Activated CD4-positive, alpha-beta memory T cell treated with anti-CD3 and anti-CD28 coated beads, Interleukin-2, amount 10 ng/mL, durations not matched to agents 7 days and 5 days (primary cell): ENCODE measurements at regions not wholly inside any gene's neighbourhood (a gene's known extent, or its start where the extent isn't known, plus 50 kb on each side); places are given as distances from the start of the nearest gene placed in this dataset.

Source experiments
- CTCF ChIA-PET: fragments of 350-600 bp; sonication (Branson Sonifier 250); formaldehyde crosslinking; loops from one replicate; lab custom pipeline; 2021; ENCODE audit warnings: antibody characterized with exemption, inconsistent platforms; lab: Charles Lee
- POLR2A ChIA-PET: fragments of 350-600 bp; sonication (Branson Sonifier 250); formaldehyde crosslinking; loops from one replicate; lab custom pipeline; 2021; ENCODE audit warnings: antibody characterized with exemption; lab: Charles Lee
- DNase-seq: peaks from one replicate; pipeline ENCODE4 v3.0.0-alpha.2; 2020
- H3K27ac Mint-ChIP-seq: one replicate; pipeline ENCODE4 v1.8.0; 2021; ENCODE audit warnings: mild to moderate bottlenecking, mixed read lengths
- H3K27me3 Mint-ChIP-seq: one replicate; pipeline ENCODE4 v1.8.0; 2021; ENCODE audit warnings: mixed read lengths
- H3K36me3 Mint-ChIP-seq: one replicate; pipeline ENCODE4 v1.8.0; 2021; ENCODE audit warnings: low read depth, mixed read lengths
- H3K4me1 Mint-ChIP-seq: one replicate; pipeline ENCODE4 v1.8.0; 2021; ENCODE audit warnings: mixed read lengths
- H3K4me3 Mint-ChIP-seq: one replicate; pipeline ENCODE4 v1.8.0; 2021; ENCODE audit warnings: mild to moderate bottlenecking, mixed read lengths
- H3K9me3 Mint-ChIP-seq: one replicate; pipeline ENCODE4 v1.8.0; 2021; ENCODE audit warnings: mixed read lengths

DNA sequence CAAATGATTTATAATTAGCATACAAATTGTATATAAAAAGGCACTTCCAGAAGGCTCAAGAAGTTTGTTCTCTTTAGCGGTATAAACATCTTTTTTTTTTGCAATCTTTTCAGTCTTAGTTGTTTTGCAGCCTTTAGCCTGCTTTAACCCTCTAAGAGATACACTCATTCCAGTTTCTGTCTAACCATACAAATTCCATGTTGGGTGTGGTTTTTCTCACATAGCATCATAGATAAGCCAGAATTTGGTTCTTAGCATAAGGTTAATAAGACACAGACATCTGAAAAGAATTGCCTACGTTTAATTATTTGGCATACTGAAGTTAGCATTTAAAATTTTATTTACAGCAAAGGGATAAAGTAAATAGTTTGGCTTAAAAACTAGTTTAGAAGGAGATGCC lies 92.5 kb upstream of the NPVF start:
- H3K4me1 Mint-ChIP-seq = no peaks in the 10 kb centered on the region
- no peak overlapping the region for H3K4me3 Mint-ChIP-seq
- DNase-seq = no peak
- ChIA-PET POLR2A (no interaction called here), CTCF (no interaction called here)
- H3K9me3 Mint-ChIP-seq = no peaks in the 10 kb centered on the region
- H3K36me3 Mint-ChIP-seq = no peaks in the 10 kb centered on the region
- no peak overlapping the region for H3K27ac Mint-ChIP-seq
- H3K27me3 Mint-ChIP-seq = peaks cover 13% of the 10 kb centered on the region

DNA sequence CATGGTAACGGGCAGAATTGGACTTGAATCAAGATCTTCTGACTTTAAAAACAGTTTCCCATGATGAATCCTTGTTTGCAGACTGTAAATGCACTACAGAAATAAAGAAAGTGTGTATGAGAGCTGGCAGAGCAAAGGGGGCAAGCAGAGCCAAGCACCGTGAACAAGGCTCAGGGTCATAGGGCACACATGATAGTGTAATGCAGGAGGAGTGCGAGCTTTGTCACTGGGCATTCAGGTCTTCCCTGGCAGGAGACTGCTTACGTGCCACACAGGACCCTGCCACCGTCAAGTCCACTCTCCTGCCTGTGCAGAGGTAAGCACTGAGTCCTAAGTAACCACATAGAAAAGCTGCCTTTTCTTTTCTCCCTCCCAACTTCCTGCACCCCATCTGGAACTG lies 93.1 kb upstream of the NPVF start:
- Mint-ChIP-seq H3K9me3 (no peaks in the 10 kb centered on the region), H3K27me3 (peaks cover 13% of the 10 kb centered on the region)
- POLR2A ChIA-PET = no interaction called here

DNA sequence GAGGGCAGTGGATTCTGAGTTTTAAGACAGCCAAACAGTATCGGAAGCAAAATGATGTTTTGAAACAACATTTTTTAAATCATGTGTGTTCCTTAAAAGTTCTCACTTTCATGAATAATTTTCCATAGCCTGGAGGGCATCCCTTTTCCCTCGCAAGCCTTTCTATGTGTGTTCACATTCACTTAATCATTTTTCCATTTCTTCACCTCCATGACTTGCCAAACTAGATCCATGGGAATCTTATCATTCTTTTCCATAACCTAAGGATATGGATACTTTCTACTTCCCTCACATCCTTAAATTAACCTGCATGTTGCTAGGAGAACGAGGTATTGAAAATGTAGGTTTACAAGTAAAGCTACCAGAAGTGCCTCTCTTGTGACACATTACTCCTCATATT lies 94.2 kb upstream of the NPVF start:
- Mint-ChIP-seq H3K9me3 (no peaks in the 10 kb centered on the region), H3K27ac (no peak overlapping the region), H3K4me1 (no peaks in the 10 kb centered on the region), H3K4me3 (no peak overlapping the region), H3K36me3 (no peaks in the 10 kb centered on the region), H3K27me3 (peaks cover 13% of the 10 kb centered on the region)
- ChIA-PET CTCF (no interaction called here), POLR2A (no interaction called here)
- DNase-seq = no peak

More for the DNA sequence above, 93.1 kb upstream of the NPVF start:
- CTCF ChIA-PET = no interaction called here
- no peak for DNase-seq
- Mint-ChIP-seq H3K27ac (no peak overlapping the region), H3K4me3 (no peak overlapping the region), H3K4me1 (no peaks in the 10 kb centered on the region), H3K36me3 (no peaks in the 10 kb centered on the region)

DNA sequence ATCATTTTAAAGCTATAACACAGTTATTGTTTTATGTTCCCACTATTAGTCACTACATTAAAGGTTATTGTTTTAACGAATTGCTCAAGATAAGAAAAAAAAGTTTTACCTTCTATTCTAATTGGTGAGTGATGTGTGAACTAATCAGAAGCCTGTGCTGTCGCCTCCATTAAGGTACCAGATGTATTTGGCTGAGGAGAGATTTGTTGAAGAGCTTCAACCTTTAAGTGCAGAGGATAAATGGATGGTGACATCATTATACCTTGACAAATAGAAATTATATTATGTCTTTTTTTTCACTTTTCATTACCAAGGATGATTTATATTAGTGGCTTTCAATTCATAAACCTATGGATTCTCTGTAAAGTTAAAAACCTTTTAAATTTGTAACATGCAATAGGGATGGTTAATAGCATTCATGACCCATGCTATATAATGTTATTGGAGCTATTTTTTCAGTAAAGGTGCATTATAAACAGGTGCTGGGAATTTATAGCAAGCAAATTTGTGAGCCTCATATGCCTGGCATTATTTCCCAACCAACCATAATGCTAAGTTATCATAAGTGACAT lies 97.0 kb upstream of the NPVF start:
- Mint-ChIP-seq H3K9me3 (no peaks in the 10 kb centered on the region), H3K4me1 (no peaks in the 10 kb centered on the region), H3K27me3 (peaks cover 9% of the 10 kb centered on the region), H3K36me3 (no peaks in the 10 kb centered on the region), H3K27ac (no peak overlapping the region), H3K4me3 (no peak overlapping the region)
- ChIA-PET CTCF (no interaction called here), POLR2A (no interaction called here)
- DNase-seq = no peak

DNA sequence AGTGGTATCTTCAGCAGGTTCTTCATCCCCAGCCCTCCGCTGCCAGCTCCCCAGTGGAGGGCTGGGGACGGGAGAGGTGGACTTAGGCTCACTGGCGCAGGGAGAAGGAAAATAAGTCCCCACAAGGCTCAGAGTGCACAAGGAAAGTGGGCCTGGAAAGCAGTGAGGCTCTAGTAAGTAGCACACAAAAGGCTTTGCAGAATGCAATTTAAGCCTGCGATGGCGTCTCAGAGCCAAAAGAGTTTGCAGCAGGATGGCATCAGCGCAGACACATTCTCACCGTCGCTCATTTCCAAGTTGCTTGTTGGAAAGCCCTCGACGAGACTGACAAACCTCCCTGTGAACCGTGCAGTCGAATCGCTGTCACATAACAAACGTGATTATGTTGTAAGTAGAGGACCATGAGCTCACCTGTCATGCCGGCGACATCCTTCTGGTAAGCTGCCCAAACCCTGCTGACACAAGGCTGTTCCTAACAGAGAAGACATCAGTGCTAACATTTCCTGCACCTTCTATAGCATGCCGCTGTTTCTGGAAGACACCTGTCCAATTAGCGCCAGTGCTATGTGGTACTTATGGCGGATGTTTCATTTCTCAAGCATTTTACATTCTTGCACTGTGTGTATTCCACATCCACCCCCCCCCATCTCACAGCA lies 98.3 kb upstream of the NPVF start:
- Mint-ChIP-seq H3K4me1 (no peaks in the 10 kb centered on the region), H3K9me3 (no peaks in the 10 kb centered on the region), H3K36me3 (no peaks in the 10 kb centered on the region), H3K27me3 (peaks cover 7% of the 10 kb centered on the region), H3K4me3 (no peak overlapping the region), H3K27ac (no peak overlapping the region)
- no peak for DNase-seq
- CTCF ChIA-PET = no interaction called here
- POLR2A ChIA-PET = no interaction called here

DNA sequence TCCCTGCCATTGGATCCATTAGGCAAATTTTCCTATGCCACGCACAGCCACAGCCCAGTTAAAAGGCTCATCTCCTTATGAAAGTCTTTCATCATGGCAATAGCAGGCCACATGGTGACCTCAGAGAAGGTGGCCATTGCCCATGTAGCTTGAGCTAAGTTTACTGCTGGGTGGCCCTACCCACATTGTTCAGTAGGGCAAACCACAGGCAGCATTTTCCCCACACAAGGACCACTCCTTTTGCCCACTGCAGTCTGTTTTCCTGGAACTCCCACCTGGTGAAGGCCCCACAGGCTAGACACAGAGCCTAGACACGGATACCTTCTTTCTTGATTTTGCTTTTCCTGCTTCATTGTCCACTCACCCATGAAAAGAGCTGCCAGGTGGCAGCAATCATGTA lies 101.5 kb upstream of the NPVF start:
- ChIA-PET POLR2A (no interaction called here), CTCF (no interaction called here)
- Mint-ChIP-seq H3K9me3 (no peaks in the 10 kb centered on the region), H3K27me3 (peaks cover 4% of the 10 kb centered on the region), H3K27ac (no peak overlapping the region), H3K4me1 (no peaks in the 10 kb centered on the region), H3K4me3 (no peak overlapping the region), H3K36me3 (no peaks in the 10 kb centered on the region)
- DNase-seq = no peak

DNA sequence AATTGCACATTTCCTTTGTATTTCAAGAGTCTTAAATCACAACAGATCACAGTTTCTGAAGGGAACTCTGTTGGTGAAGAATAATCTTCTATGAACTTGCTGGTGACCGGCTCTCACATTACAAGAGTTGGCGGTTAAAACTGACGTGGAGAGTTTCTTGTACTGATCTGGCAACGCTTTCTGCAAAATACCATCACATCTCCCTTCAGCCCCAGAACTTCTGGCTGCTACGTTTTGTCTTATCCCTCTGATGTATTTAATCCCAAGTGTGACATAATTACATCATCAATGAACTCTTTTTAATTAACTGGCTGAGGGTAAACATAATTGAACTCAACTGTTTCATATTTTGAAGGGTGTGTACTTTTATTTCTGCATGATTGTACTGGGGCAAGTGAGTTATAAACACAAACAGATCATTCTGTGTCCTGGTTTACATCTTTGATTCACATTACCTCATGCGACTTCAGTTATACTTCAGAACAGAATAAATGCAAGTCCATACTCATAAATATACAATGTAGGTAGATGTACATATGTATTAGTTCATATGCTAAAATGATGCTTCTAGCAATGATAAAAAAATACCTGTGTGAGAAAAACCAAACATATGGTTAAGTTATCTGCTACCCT lies 105.1 kb upstream of the NPVF start:
- Mint-ChIP-seq H3K36me3 (no peaks in the 10 kb centered on the region), H3K4me3 (no peak overlapping the region), H3K4me1 (no peaks in the 10 kb centered on the region), H3K9me3 (no peaks in the 10 kb centered on the region), H3K27ac (no peak overlapping the region), H3K27me3 (peaks cover 9% of the 10 kb centered on the region)
- ChIA-PET CTCF (interaction anchor here (0.6 kb wide), 1 partner anchor 1753 kb away, joined by 3 read pairs; no protein-coding TSS in a partner anchor), POLR2A (no interaction called here)
- no peak for DNase-seq

DNA sequence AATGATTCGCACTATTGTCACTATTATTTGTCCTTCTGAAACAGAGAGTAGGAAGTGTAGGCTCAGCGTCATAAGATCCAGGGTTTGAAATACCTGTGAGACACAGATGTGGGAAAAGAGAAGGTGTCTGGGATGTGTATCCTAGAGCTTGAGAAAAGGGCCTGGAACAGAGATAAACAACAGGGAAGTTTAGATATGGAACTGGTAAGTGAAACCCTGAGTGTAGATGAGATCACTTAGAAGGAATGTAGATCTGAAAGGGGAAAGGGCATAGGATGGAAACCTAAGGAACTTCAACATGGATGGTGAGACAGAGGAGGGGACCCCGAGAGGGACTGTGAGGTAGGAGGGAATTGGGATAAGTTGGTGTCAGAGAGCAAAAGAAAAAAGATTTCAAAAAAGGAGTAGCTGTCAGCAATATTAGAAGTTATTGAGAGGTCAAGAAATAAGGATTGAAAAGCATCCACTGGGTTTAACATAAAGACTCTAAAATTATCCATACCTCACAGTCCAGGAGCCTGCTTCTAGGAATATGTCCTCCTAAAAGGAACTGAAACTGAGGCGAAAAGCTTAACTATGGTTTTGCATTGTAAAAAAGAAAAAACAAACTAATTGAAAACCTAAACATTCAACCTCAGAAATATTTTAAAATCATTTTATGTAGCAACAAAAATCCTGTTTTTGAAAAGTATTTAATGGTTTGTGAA lies 119.2 kb upstream of the NPVF start:
- ChIA-PET CTCF (no interaction called here), POLR2A (no interaction called here)
- Mint-ChIP-seq H3K36me3 (no peaks in the 10 kb centered on the region), H3K27ac (no peak overlapping the region), H3K9me3 (no peaks in the 10 kb centered on the region), H3K4me3 (no peak overlapping the region), H3K27me3 (peaks cover 10% of the 10 kb centered on the region), H3K4me1 (no peaks in the 10 kb centered on the region)
- DNase-seq = no peak

DNA sequence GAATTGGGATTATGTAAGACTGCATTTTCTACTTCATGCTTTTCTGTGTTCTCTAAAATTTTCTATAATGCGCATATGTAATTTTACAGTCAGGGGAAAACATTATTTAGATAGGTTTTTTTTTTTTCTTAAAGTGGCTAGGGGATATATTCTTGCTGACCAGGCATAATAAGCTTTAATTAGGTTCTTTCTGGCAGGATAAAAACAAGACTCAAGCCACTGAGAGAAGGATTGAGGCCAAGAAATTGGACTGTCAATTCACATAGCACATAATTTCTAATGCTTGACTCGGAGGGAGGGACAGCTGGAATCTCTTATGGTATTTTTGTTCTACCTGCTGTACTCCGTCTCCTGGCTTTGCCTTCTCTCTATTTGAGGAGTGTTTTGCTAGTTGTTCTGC lies 119.8 kb upstream of the NPVF start:
- Mint-ChIP-seq H3K36me3 (no peaks in the 10 kb centered on the region), H3K27ac (no peak overlapping the region), H3K4me1 (no peaks in the 10 kb centered on the region), H3K4me3 (no peak overlapping the region), H3K9me3 (no peaks in the 10 kb centered on the region), H3K27me3 (peaks cover 10% of the 10 kb centered on the region)
- no peak for DNase-seq
- ChIA-PET POLR2A (no interaction called here), CTCF (no interaction called here)

DNA sequence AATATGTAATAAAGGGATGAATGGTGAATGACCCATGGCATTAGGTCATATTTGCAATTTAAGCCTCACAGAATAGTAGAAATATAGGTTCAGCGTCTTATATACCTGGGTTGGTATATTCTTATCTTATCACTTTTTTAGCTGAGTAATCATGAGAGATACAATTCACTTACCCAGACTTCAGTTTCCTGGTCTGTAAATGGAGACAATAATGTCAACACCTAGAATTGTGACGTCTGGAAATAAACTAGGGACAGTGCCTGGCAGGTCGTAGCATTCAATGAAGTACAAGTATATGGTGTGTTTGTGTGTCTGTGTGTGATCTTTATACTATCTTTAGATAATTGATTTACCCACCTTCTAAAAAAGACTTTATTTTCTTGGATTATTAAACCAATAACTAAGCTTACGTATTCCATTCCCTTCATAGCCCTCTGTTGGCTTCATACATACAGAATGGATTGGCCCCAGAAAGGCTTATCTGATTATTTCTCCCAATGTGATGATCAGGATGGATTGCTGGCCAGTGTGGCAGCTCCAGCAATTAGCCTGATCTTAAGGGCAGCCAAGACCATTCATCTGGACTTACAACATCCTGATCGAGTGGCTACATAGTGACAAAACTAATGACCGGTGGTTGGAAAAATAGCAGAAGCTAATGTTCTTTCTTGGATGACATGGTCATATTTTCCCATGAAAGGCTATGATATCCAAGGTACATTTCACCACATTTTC lies 121.2 kb upstream of the NPVF start:
- no peak for DNase-seq
- POLR2A ChIA-PET = no interaction called here
- no peak overlapping the region for H3K4me3 Mint-ChIP-seq
- CTCF ChIA-PET = no interaction called here
- H3K27me3 Mint-ChIP-seq = peaks cover 9% of the 10 kb centered on the region
- H3K9me3 Mint-ChIP-seq = no peaks in the 10 kb centered on the region
- H3K36me3 Mint-ChIP-seq = no peaks in the 10 kb centered on the region
- no peaks in the 10 kb centered on the region for H3K4me1 Mint-ChIP-seq
- H3K27ac Mint-ChIP-seq = no peak overlapping the region

DNA sequence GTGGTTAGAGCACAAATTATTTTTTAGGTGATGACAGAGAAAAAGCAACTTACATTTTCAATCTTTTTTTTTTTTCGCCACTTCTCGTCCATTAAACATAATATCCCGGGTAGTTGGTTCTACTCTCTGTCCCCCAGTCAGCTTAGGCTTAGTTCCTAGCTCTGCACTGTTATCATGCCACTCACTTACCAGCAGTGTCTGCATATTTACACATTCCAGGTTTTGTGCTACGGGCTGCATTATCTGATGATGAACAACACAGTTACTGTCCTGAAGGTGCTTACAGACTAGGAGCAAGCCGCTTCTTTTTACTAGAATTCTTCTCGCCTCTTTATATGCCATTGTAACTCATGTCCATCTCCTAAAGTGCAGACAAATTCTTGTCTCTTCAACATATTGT lies 121.8 kb upstream of the NPVF start:
- ChIA-PET POLR2A (no interaction called here), CTCF (no interaction called here)
- Mint-ChIP-seq H3K9me3 (no peaks in the 10 kb centered on the region), H3K27me3 (peaks cover 9% of the 10 kb centered on the region), H3K4me3 (no peak overlapping the region), H3K4me1 (no peaks in the 10 kb centered on the region), H3K27ac (no peak overlapping the region), H3K36me3 (no peaks in the 10 kb centered on the region)
- DNase-seq = no peak

DNA sequence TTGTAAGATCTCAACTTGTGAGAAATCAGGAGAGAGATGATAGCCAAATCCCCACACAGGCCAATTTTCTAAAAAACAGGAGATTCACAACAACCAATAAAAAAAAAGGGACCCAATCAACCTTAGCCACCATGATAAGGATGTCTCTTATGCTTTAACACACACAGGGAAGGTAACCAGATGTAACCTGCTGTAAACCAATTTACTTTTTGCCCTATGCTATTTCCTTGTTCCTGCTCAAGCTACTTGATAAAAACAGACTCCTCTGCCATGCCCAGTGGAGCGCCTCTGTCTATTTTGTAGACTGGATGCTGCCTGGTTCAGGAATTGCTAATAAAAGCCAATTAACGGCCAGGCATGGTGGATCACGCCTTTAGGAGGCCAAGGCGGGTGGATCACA lies 123.5 kb upstream of the NPVF start:
- no peaks in the 10 kb centered on the region for H3K4me1 Mint-ChIP-seq
- H3K27me3 Mint-ChIP-seq = peaks cover 9% of the 10 kb centered on the region
- no peak overlapping the region for H3K27ac Mint-ChIP-seq
- POLR2A ChIA-PET = no interaction called here
- CTCF ChIA-PET = no interaction called here
- no peak overlapping the region for H3K4me3 Mint-ChIP-seq
- H3K9me3 Mint-ChIP-seq = no peaks in the 10 kb centered on the region
- DNase-seq = no peak
- H3K36me3 Mint-ChIP-seq = no peaks in the 10 kb centered on the region

DNA sequence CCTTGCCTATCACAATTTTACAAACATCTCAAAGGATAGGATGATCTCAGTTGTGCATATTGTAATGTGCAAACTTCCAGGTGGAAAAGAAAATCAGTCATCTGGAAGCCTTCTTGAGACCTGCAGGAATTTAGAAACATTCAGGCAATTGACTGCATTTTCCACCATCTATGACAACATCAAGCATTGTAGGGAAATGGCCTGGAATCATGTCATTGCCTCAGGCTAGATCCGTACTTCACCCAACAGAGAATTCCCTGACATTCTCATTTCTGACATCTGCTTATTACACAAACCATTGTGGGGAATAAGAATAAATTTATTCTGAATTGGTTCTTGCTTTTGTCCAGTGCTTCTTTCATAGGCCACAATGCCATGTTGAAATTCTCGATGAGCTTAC lies 124.9 kb upstream of the NPVF start:
- Mint-ChIP-seq H3K4me3 (no peak overlapping the region), H3K36me3 (no peaks in the 10 kb centered on the region), H3K9me3 (no peaks in the 10 kb centered on the region), H3K27me3 (peaks cover 5% of the 10 kb centered on the region), H3K4me1 (no peaks in the 10 kb centered on the region), H3K27ac (no peak overlapping the region)
- no peak for DNase-seq
- CTCF ChIA-PET = no interaction called here
- POLR2A ChIA-PET = no interaction called here
